GM06990 (cell line): ENCODE measurements at regions not wholly inside any gene's neighbourhood (a gene's known extent, or its start where the extent isn't known, plus 50 kb on each side); places are given as distances from the start of the nearest gene placed in this dataset.

Source experiments
- DNase-seq: peaks from one replicate; pipeline ENCODE4 v3.0.0-alpha.2; 2011; ENCODE audit not compliant: insufficient read length; ENCODE audit errors: extremely low read depth
- H3K27me3 ChIP-seq: replicated peaks from 2 replicates; pipeline ENCODE4 v1.6.0; 2011; ENCODE audit warnings: low read length; ENCODE audit not compliant: control insufficient read depth, insufficient read depth
- H3K36me3 ChIP-seq: 2 replicates; pipeline ENCODE4 v1.5.1; 2011; ENCODE audit warnings: low read length; ENCODE audit not compliant: control insufficient read depth, insufficient read depth
- H3K4me3 ChIP-seq: replicated peaks from 2 replicates; pipeline ENCODE4 v1.5.1; 2011; ENCODE audit warnings: low read depth, mild to moderate bottlenecking, control low read depth, low read length
- CTCF ChIP-seq: IDR thresholded peaks from 2 replicates; pipeline ENCODE4 v1.5.1; 2011; ENCODE audit warnings: low read length, control low read depth, mild to moderate bottlenecking, inconsistent platforms; ENCODE audit not compliant: insufficient read depth, poor library complexity, severe bottlenecking

- H3K4me3 ChIP-seq, result no peak overlapping the region
- TF ChIP-seq CTCF, result no peak
- no peaks in the 10 kb centered on the region for H3K36me3 ChIP-seq
- DNase-seq, result no peak
- H3K27me3 ChIP-seq, result no peaks in the 10 kb centered on the region
Measured at GRCh38 chr10:60666221-60666620, 112.1 kb upstream of the CDK1 start.

- no peak overlapping the region for H3K4me3 ChIP-seq
- no peaks in the 10 kb centered on the region for H3K27me3 ChIP-seq
- DNase-seq, result no peak
- no peak for TF ChIP-seq CTCF
- no peaks in the 10 kb centered on the region for H3K36me3 ChIP-seq
Measured at GRCh38 chr10:60664859-60665258, 113.4 kb upstream of the CDK1 start.

DNA sequence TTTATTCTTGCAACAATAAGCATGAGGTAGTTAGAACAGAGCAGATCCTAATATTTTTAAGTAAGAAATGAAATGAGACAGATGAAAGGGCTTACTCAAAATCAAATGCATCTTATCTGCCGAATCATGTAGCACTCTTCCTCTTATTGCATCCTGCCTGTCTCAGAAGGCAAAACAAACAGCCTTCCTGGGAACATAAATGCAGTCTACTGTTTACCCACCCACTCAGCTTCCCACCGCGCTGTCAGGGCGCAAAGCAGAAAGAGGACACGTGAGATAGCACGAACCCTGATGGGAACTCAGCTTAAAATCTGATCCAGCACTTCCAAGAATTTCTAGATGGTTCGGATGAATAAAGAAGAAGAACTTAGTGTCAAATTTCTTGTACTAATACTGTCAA, 114.4 kb upstream of the CDK1 start:
- no peak for DNase-seq
- no peak for TF ChIP-seq CTCF
- no peaks in the 10 kb centered on the region for H3K27me3 ChIP-seq
- H3K36me3 ChIP-seq, result no peaks in the 10 kb centered on the region
- no peak overlapping the region for H3K4me3 ChIP-seq

DNA sequence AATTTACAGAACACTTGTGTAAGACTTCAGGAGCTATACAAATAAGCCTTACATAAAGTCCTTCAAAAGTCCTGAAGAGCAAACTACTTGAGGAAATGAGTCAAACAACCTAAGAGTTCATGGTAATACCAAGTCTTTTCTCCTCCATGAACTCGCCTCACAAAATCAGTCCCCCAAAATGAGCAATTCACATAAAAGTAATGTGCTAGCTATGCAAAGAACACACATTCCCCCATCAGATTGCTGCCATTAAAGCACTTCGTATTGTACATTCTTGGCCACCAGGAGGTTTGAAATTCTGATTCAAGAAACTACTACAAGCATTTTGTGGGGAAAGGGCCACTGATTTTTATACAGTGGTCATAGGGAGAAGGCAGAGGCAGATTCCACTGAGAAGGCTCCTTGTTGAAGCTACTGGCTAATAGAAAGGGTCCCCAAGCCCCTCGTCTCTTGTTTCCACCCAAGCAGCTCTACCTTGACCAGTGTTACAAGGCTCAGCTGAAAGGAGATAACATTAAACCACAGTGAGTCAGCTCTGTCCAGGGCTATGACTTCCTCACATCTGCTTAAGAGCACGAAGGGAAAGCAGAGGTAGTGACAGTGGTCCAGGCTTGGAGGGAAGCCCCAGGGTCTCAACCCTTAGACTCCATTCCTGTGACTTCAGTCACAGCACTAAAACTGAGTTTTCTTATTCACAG, 115.2 kb upstream of the CDK1 start:
- DNase-seq, result no peak
- no peaks in the 10 kb centered on the region for H3K27me3 ChIP-seq
- H3K36me3 ChIP-seq, result no peaks in the 10 kb centered on the region
- no peak overlapping the region for H3K4me3 ChIP-seq
- no peak for TF ChIP-seq CTCF

DNA sequence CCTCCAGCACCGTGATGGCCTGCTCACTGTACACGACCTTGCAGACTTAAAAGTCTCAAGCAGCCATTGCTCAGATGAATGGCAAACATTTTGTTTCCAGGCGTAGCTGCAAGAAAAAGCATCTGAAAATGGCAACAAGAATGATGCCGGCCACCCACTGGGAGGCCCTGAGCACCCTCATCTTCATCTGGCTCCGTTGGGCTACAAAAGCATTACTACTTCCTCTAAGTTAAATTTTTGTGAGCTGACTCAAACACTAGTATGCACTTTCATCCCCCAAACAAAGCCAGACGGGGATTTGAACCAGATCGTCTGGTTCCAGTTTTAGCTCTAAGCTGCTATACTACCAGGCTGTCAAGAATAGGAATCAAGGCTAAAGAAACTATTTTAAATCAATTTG, 116.6 kb upstream of the CDK1 start:
- no peak overlapping the region for H3K4me3 ChIP-seq
- TF ChIP-seq CTCF, result no peak
- DNase-seq, result no peak
- no peaks in the 10 kb centered on the region for H3K27me3 ChIP-seq
- H3K36me3 ChIP-seq, result no peaks in the 10 kb centered on the region

DNA sequence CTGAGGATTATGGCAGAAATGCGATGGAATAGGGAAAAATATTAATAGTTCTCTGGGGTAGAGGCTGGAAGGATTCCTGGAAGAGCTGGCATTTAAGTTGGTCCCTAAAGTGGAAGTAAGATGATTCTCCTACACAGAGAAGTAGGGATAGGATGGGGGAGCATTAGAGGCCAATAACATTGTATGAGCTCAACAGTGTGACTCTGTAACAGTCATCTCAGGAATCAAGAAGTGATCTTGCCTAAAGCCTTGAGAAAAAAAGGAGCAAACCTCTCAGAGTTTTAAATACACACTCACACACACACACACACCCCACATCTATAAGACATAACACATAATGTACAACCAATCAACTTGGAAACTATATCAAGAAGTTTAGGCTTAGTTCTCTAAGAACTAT, 117.7 kb upstream of the CDK1 start:
- H3K36me3 ChIP-seq, result no peaks in the 10 kb centered on the region
- no peak for DNase-seq
- TF ChIP-seq CTCF, result no peak
- H3K4me3 ChIP-seq, result no peak overlapping the region
- H3K27me3 ChIP-seq, result no peaks in the 10 kb centered on the region
